GM12892 (cell line): ENCODE measurements at regions not wholly inside any gene's neighbourhood (a gene's known extent, or its start where the extent isn't known, plus 50 kb on each side); places are given as distances from the start of the nearest gene placed in this dataset.

ENCODE experiments used
- POLR2A ChIP-seq: IDR thresholded peaks from 2 replicates; pipeline ENCODE4 v1.6.1; 2011; ENCODE audit warnings: low read depth, low read length, control low read depth
- POLR2AphosphoS5 ChIP-seq: IDR thresholded peaks from 2 replicates; pipeline ENCODE4 v1.6.1; 2011; ENCODE audit warnings: low read depth, low read length, control low read depth

DNA sequence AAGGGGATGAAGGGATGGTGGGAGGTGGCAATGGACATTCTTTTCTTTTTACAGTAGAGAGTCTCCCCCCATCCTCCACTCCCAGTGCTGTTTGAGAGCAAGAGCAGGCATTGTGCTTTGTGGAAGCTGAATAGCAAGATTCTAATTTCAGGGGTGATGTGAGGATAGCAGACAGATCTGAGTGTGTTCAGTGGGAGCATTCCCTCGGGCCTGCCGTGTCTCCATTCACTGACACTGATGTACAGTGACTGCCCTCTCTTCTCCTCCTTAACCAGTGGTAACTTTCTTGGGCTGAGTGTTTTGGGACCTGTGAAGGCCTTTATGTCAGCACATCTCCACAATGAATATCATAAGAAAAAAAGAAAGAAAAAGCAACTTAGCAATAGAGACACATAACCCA is 396.6 kb upstream of the RPS6KA3 start:
- TF ChIP-seq POLR2A (no peak), POLR2AphosphoS5 (no peak)
